Neuronal stem cell (in vitro differentiated cells): ENCODE measurements at regions not wholly inside any gene's neighbourhood (a gene's known extent, or its start where the extent isn't known, plus 50 kb on each side); places are given as distances from the start of the nearest gene placed in this dataset.

ENCODE experiments used
- DNase-seq: peaks from one replicate; pipeline ENCODE4 v3.0.0-alpha.2; 2013; ENCODE audit warnings: low spot score
- H2AFZ ChIP-seq: one replicate; pipeline ENCODE4 v1.6.1; 2013; ENCODE audit warnings: mild to moderate bottlenecking, low read length, inconsistent platforms
- H2AK5ac ChIP-seq: 2 replicates; pipeline ENCODE4 v1.6.1; 2013; ENCODE audit warnings: low read depth, mild to moderate bottlenecking, inconsistent platforms, low read length, moderate library complexity, mixed read lengths
- H2BK120ac ChIP-seq: 2 replicates; pipeline ENCODE4 v1.6.1; 2013; ENCODE audit warnings: low read depth, mild to moderate bottlenecking, inconsistent platforms, low read length, moderate library complexity, mixed read lengths
- H2BK12ac ChIP-seq: one replicate; pipeline ENCODE4 v1.6.1; 2013; ENCODE audit warnings: low read length, inconsistent platforms
- H2BK15ac ChIP-seq: 2 replicates; pipeline ENCODE4 v1.6.1; 2013; ENCODE audit warnings: mild to moderate bottlenecking, low read length, inconsistent platforms, mixed read lengths
- H2BK5ac ChIP-seq: one replicate; pipeline ENCODE4 v1.6.1; 2013; ENCODE audit warnings: inconsistent platforms, mild to moderate bottlenecking, low read length, moderate library complexity
- H3K14ac ChIP-seq: one replicate; pipeline ENCODE4 v1.6.1; 2013; ENCODE audit warnings: low read length, inconsistent platforms
- H3K18ac ChIP-seq: 2 replicates; pipeline ENCODE4 v1.6.1; 2013; ENCODE audit warnings: low read length, inconsistent platforms
- H3K23ac ChIP-seq: 2 replicates; pipeline ENCODE4 v1.6.1; 2013; ENCODE audit warnings: low read depth, mild to moderate bottlenecking, mixed read lengths, low read length, inconsistent platforms; ENCODE audit not compliant: poor library complexity
- H3K27ac ChIP-seq: replicated peaks from 3 replicates; pipeline ENCODE4 v1.5.1; 2013; ENCODE audit warnings: low read length, inconsistent platforms
- H3K27me3 ChIP-seq, 3 experiments: 2 replicates each; pipeline ENCODE4 v1.6.1; 2013; ENCODE audit warnings: low read length in 3 of 3, mild to moderate bottlenecking in 2 of 3, inconsistent platforms in 1 of 3, low read depth in 1 of 3, mixed read lengths in 1 of 3, moderate library complexity in 1 of 3; ENCODE audit not compliant: control insufficient read depth in 3 of 3, insufficient read depth in 3 of 3
- H3K36me3 ChIP-seq, 2 donors: replicated peaks in 1 of 2; 2 replicates each; pipeline ENCODE4 v1.6.1; 2013; ENCODE audit warnings: low read length in 2 of 2; ENCODE audit not compliant: control insufficient read depth in 2 of 2, insufficient read depth in 2 of 2
- H3K4ac ChIP-seq: 2 replicates; pipeline ENCODE4 v1.6.1; 2013; ENCODE audit warnings: inconsistent platforms, mild to moderate bottlenecking, low read length, moderate library complexity
- H3K4me1 ChIP-seq, 2 donors: 1 replicate in 1 of 2; 2 replicates in 1 of 2; pipeline ENCODE4 v1.6.1; 2013; ENCODE audit warnings: low read length in 2 of 2, low read depth in 1 of 2; ENCODE audit not compliant: control insufficient read depth in 2 of 2, insufficient read depth in 1 of 2
- H3K4me2 ChIP-seq: one replicate; pipeline ENCODE4 v1.6.1; 2013; ENCODE audit warnings: mild to moderate bottlenecking, low read length, inconsistent platforms; ENCODE audit not compliant: insufficient read depth, poor library complexity, severe bottlenecking
- H3K4me3 ChIP-seq, 2 donors: 2 replicates each; pipeline ENCODE4 v1.5.1; 2013; ENCODE audit warnings: low read length in 2 of 2, mild to moderate bottlenecking in 2 of 2, inconsistent platforms in 1 of 2, moderate library complexity in 1 of 2
- H3K79me1 ChIP-seq: one replicate; pipeline ENCODE4 v1.6.1; 2013; ENCODE audit warnings: low read depth, mild to moderate bottlenecking, inconsistent platforms, low read length, moderate library complexity
- H3K9ac ChIP-seq: one replicate; pipeline ENCODE4 v1.6.1; 2013; ENCODE audit warnings: mild to moderate bottlenecking, low read depth, low read length, inconsistent platforms; ENCODE audit not compliant: poor library complexity
- H3K9me3 ChIP-seq, 2 donors: replicated peaks in 1 of 2; 2 replicates each; pipeline versions ENCODE3 to v1.6.1; 2013; ENCODE audit warnings: low read length in 2 of 2, mild to moderate bottlenecking in 2 of 2, inconsistent platforms in 1 of 2, low read depth in 1 of 2, mixed read lengths in 1 of 2, moderate library complexity in 1 of 2; ENCODE audit not compliant: control insufficient read depth in 2 of 2, insufficient read depth in 1 of 2
- H4K8ac ChIP-seq: one replicate; pipeline ENCODE4 v1.6.1; 2013; ENCODE audit warnings: low read depth, mild to moderate bottlenecking, inconsistent platforms, low read length, moderate library complexity
- H4K91ac ChIP-seq: one replicate; pipeline ENCODE4 v1.6.1; 2013; ENCODE audit warnings: low read length, low read depth, mild to moderate bottlenecking, inconsistent platforms; ENCODE audit not compliant: poor library complexity
- WGBS, 2 donors: extraction: QIAGEN DNeasy Blood & Tissue Kit; methylation state at CpG; one replicate each; pipeline ENCODE4 v1.1.7; 2013; ENCODE audit warnings: missing lambda C conversion rate in 2 of 2, mixed read lengths in 1 of 2; ENCODE audit not compliant: insufficient read length in 2 of 2, insufficient replicate concordance in 1 of 2; ENCODE audit errors: extremely low coverage in 2 of 2; 5-methylcytosine and 5-hydroxymethylcytosine counted together

DNA sequence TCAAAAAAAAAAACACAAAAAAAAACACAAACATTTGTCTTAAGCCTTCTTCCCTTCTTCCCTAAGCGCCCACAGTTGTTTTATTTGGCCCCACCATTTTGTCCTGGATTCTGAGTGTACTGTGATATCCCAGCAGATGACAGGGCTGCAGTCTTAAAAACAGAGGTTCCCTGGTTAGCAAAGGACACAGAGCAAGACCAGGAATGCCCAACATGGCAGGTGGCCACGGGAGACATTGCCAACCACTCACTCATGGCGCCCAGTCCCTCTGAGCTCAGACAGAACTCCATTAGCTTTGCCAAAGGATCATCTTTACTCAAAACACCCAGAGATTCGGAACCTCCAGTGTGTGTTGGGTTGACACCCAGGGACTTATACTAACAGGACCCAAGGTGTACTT is 249.3 kb downstream of the MRTFB start:
- Histone ChIP-seq H2BK5ac (no peak overlapping the region), H3K9me3 (no peaks in the 10 kb centered on the region), H3K27ac (no peak overlapping the region), H2BK15ac (no peak overlapping the region), H3K79me1 (no peaks in the 10 kb centered on the region), H2AFZ (no peak overlapping the region), H2AK5ac (no peak overlapping the region), H2BK12ac (no peak overlapping the region), H3K14ac (no peak overlapping the region), H3K36me3 (no peaks in the 10 kb centered on the region), H3K23ac (no peak overlapping the region), H3K4me3 (no peak overlapping the region), H4K8ac (no peak overlapping the region), H3K18ac (no peak overlapping the region), H3K27me3 (no peaks in the 10 kb centered on the region), H3K4me2 (no peak overlapping the region), H3K4me1 (no peaks in the 10 kb centered on the region), H2BK120ac (no peak overlapping the region), H3K4ac (no peak overlapping the region), H4K91ac (no peak overlapping the region), H3K9ac (no peak overlapping the region)
- WGBS, 2 donors: no CpG with 5 or more reads among the region's 4 CpGs
- DNase-seq: no peak
